H9 (cell line): ENCODE measurements at regions not wholly inside any gene's neighbourhood (a gene's known extent, or its start where the extent isn't known, plus 50 kb on each side); places are given as distances from the start of the nearest gene placed in this dataset.

ENCODE experiments used
- DNase-seq: peaks from one replicate; pipeline ENCODE4 v3.0.0-alpha.2; 2017
- H2AFZ ChIP-seq: one replicate; pipeline ENCODE4 v1.6.1; 2013; ENCODE audit warnings: mild to moderate bottlenecking, low read length, control low read depth, moderate library complexity
- H2AK5ac ChIP-seq: 2 replicates; pipeline ENCODE4 v1.6.1; 2013; ENCODE audit warnings: low read length, control low read depth, mixed read lengths; ENCODE audit not compliant: insufficient read length
- H2BK120ac ChIP-seq: one replicate; pipeline ENCODE4 v1.6.1; 2013; ENCODE audit warnings: low read depth, mild to moderate bottlenecking, low read length, control low read depth, inconsistent platforms; ENCODE audit not compliant: poor library complexity, severe bottlenecking
- H2BK12ac ChIP-seq: 2 replicates; pipeline ENCODE4 v1.6.1; 2013; ENCODE audit warnings: low read length, control low read depth, mixed read lengths, low read depth; ENCODE audit not compliant: insufficient read length
- H2BK15ac ChIP-seq: 2 replicates; pipeline ENCODE4 v1.6.1; 2013; ENCODE audit warnings: low read depth, low read length, control low read depth
- H2BK20ac ChIP-seq: one replicate; pipeline ENCODE4 v1.6.1; 2013; ENCODE audit warnings: low read depth, mild to moderate bottlenecking, low read length, control low read depth, inconsistent platforms; ENCODE audit not compliant: poor library complexity, severe bottlenecking
- H2BK5ac ChIP-seq: 2 replicates; pipeline ENCODE4 v1.6.1; 2013; ENCODE audit warnings: low read length, control low read depth, mixed read lengths; ENCODE audit not compliant: insufficient read length
- H3K14ac ChIP-seq: 2 replicates; pipeline ENCODE4 v1.6.1; 2013; ENCODE audit warnings: low read length, control low read depth; ENCODE audit not compliant: insufficient read depth
- H3K18ac ChIP-seq: 2 replicates; pipeline ENCODE4 v1.6.1; 2013; ENCODE audit warnings: low read depth, mild to moderate bottlenecking, mixed read lengths, low read length, control low read depth; ENCODE audit not compliant: insufficient read length
- H3K23ac ChIP-seq: 2 replicates; pipeline ENCODE4 v1.6.1; 2013; ENCODE audit warnings: low read length, control low read depth, mixed read lengths, low read depth; ENCODE audit not compliant: insufficient read length
- H3K23me2 ChIP-seq: 2 replicates; pipeline ENCODE4 v1.6.1; 2013; ENCODE audit warnings: low read depth, mild to moderate bottlenecking, mixed read lengths, low read length, control low read depth; ENCODE audit not compliant: insufficient read length, poor library complexity, severe bottlenecking
- H3K27ac ChIP-seq: 2 replicates; pipeline ENCODE4 v1.5.1; 2013; ENCODE audit warnings: low read length, control low read depth, mixed read lengths, low read depth; ENCODE audit not compliant: insufficient read length
- H3K27me3 ChIP-seq: 2 replicates; pipeline ENCODE4 v1.6.1; 2013; ENCODE audit warnings: low read length, control low read depth, inconsistent platforms; ENCODE audit not compliant: insufficient read depth
- H3K4ac ChIP-seq: 2 replicates; pipeline ENCODE4 v1.6.1; 2013; ENCODE audit warnings: low read depth, mild to moderate bottlenecking, control low read depth, inconsistent platforms, low read length, moderate library complexity
- H3K4me1 ChIP-seq: 2 replicates; pipeline ENCODE4 v1.6.1; 2013; ENCODE audit warnings: low read length, control low read depth, inconsistent platforms; ENCODE audit not compliant: insufficient read depth
- H3K4me2 ChIP-seq: 2 replicates; pipeline ENCODE4 v1.6.1; 2013; ENCODE audit warnings: low read length, control low read depth, mixed read lengths; ENCODE audit not compliant: insufficient read length, insufficient read depth
- H3K56ac ChIP-seq: 2 replicates; pipeline ENCODE4 v1.6.1; 2013; ENCODE audit warnings: low read depth, mild to moderate bottlenecking, mixed read lengths, low read length, control low read depth; ENCODE audit not compliant: insufficient read length
- H3K79me1 ChIP-seq: 2 replicates; pipeline ENCODE4 v1.6.1; 2013; ENCODE audit warnings: low read depth, mild to moderate bottlenecking, moderate library complexity, low read length, control low read depth, inconsistent platforms; ENCODE audit not compliant: insufficient read depth, poor library complexity, severe bottlenecking
- H3K79me2 ChIP-seq: 2 replicates; pipeline ENCODE4 v1.6.1; 2013; ENCODE audit warnings: low read length, control low read depth, inconsistent platforms; ENCODE audit not compliant: insufficient read depth
- H3K9ac ChIP-seq: 2 replicates; pipeline ENCODE4 v1.6.1; 2013; ENCODE audit warnings: low read length, control low read depth, mixed read lengths; ENCODE audit not compliant: insufficient read length; ENCODE audit errors: extremely low read depth
- H3K9me3 ChIP-seq: one replicate; pipeline ENCODE4 v1.6.1; 2013; ENCODE audit warnings: low read depth, low read length, inconsistent platforms; ENCODE audit not compliant: control insufficient read depth
- H3T11ph ChIP-seq: one replicate; pipeline ENCODE4 v1.6.1; 2013; ENCODE audit warnings: mild to moderate bottlenecking, low read length, control low read depth, inconsistent platforms
- H4K20me1 ChIP-seq: one replicate; pipeline ENCODE4 v1.6.1; 2013; ENCODE audit not compliant: control insufficient read depth, insufficient read length, insufficient read depth
- H4K5ac ChIP-seq: 2 replicates; pipeline ENCODE4 v1.6.1; 2013; ENCODE audit warnings: low read depth, mild to moderate bottlenecking, mixed read lengths, low read length, control low read depth; ENCODE audit not compliant: insufficient read length
- H4K8ac ChIP-seq: replicated peaks from 2 replicates; pipeline ENCODE4 v1.6.1; 2013; ENCODE audit warnings: low read length, control low read depth, mixed read lengths, low read depth; ENCODE audit not compliant: insufficient read length
- H4K91ac ChIP-seq: 2 replicates; pipeline ENCODE4 v1.6.1; 2013; ENCODE audit warnings: low read depth, mild to moderate bottlenecking, moderate library complexity, mixed read lengths, low read length, control low read depth; ENCODE audit not compliant: insufficient read length
- H3K27ac Mint-ChIP-seq, 3 experiments: 2 replicates in 2 of 3; 3 replicates in 1 of 3; pipeline ENCODE4 v1.8.0; 2020 to 2021; ENCODE audit warnings: mixed read lengths in 3 of 3, mild to moderate bottlenecking in 1 of 3, moderate library complexity in 1 of 3
- H3K27me3 Mint-ChIP-seq: 2 replicates; pipeline ENCODE4 v1.8.0; 2021; ENCODE audit warnings: low read depth, mild to moderate bottlenecking, moderate library complexity, mixed read lengths
- H3K36me3 Mint-ChIP-seq, 3 experiments: 2 replicates in 2 of 3; 3 replicates in 1 of 3; pipeline ENCODE4 v1.8.0; 2020 to 2021; ENCODE audit warnings: low read depth in 3 of 3, mixed read lengths in 3 of 3; ENCODE audit not compliant: insufficient read depth in 1 of 3
- H3K4me1 Mint-ChIP-seq, 2 experiments: 2 replicates each; pipeline ENCODE4 v1.8.0; 2020; ENCODE audit warnings: mixed read lengths in 2 of 2
- H3K4me3 Mint-ChIP-seq, 2 experiments: 2 replicates in 1 of 2; 3 replicates in 1 of 2; pipeline ENCODE4 v1.8.0; 2020 to 2021; ENCODE audit warnings: mild to moderate bottlenecking in 2 of 2, mixed read lengths in 2 of 2, moderate library complexity in 1 of 2
- H3K9me3 Mint-ChIP-seq, 2 experiments: 2 replicates in 1 of 2; 3 replicates in 1 of 2; pipeline ENCODE4 v1.8.0; 2020; ENCODE audit warnings: mild to moderate bottlenecking in 2 of 2, mixed read lengths in 2 of 2, moderate library complexity in 1 of 2
- WGBS: extraction: QIAGEN DNeasy Blood & Tissue Kit; methylation state at CpG from one replicate; pipeline ENCODE4 v1.1.7; 2013; ENCODE audit warnings: missing lambda C conversion rate, low lambda C conversion rate, mixed read lengths; ENCODE audit not compliant: insufficient read length; ENCODE audit errors: extremely low coverage; 5-methylcytosine and 5-hydroxymethylcytosine counted together
- TF ChIP-seq, protein P1 (sequence below): fragments of 200-600 bp; sonication (generic); conservative IDR thresholded peaks from 3 replicates; pipeline ENCODE4 v1.8.0; 2021; ENCODE audit warnings: antibody characterized with exemption, mild to moderate bottlenecking

DNA sequence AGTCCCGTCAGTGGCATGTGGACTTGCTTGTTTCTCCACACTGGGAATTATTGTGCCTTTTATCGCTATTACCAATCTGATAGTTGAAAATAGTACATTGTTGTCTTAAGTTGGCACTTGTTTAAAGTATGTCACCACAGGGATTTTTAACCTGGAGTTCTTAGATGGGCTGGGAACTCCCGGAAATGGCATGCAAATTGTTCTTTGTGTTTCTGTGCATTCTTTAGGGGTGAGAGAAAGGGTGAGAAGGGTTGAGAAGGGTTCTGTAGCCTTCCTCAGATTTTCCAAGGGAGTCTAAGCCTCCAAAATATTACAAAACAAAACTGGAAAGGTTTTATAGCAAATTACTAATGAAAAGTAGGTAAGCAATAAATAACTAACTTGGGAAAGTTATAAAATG is 176.9 kb downstream of the ZIC3 start:
- no peak overlapping the region for H3K27ac ChIP-seq
- H3K14ac ChIP-seq, result no peak overlapping the region
- no peak overlapping the region for H4K91ac ChIP-seq
- peak overlapping the region in 2 of 3 experiments; percentile 56 to 95; a peak in 3 of 7 replicates for H3K27ac Mint-ChIP-seq
- no peak overlapping the region for H3K56ac ChIP-seq
- no peak overlapping the region for H3K9ac ChIP-seq
- no peak overlapping the region for H3K4me2 ChIP-seq
- H3K36me3 Mint-ChIP-seq, result peaks cover 1 to 5% (median 4%) of the 10 kb centered on the region in 3 experiments; a peak in 3 of 7 replicates
- H3K27me3 ChIP-seq, result no peaks in the 10 kb centered on the region
- no peak overlapping the region for H2BK15ac ChIP-seq
- H3K23ac ChIP-seq, result no peak overlapping the region
- no CpG with 5 or more reads among the region's 3 CpGs for WGBS
- H3K9me3 ChIP-seq, result no peaks in the 10 kb centered on the region
- peaks cover 51 to 60% of the 10 kb centered on the region in 2 experiments for H3K4me1 Mint-ChIP-seq
- H3K9me3 Mint-ChIP-seq, result peaks cover 0 to 54% of the 10 kb centered on the region in 2 experiments; a peak in 2 of 5 replicates
- no peak overlapping the region for H2BK120ac ChIP-seq
- peaks cover 7% of the 10 kb centered on the region; the same call in 1 of the 2 replicates for H3K4me1 ChIP-seq
- TF ChIP-seq, protein P1, sequence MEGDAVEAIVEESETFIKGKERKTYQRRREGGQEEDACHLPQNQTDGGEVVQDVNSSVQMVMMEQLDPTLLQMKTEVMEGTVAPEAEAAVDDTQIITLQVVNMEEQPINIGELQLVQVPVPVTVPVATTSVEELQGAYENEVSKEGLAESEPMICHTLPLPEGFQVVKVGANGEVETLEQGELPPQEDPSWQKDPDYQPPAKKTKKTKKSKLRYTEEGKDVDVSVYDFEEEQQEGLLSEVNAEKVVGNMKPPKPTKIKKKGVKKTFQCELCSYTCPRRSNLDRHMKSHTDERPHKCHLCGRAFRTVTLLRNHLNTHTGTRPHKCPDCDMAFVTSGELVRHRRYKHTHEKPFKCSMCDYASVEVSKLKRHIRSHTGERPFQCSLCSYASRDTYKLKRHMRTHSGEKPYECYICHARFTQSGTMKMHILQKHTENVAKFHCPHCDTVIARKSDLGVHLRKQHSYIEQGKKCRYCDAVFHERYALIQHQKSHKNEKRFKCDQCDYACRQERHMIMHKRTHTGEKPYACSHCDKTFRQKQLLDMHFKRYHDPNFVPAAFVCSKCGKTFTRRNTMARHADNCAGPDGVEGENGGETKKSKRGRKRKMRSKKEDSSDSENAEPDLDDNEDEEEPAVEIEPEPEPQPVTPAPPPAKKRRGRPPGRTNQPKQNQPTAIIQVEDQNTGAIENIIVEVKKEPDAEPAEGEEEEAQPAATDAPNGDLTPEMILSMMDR, result no peak
- no peak for DNase-seq
- H4K5ac ChIP-seq, result no peak overlapping the region
- no peaks in the 10 kb centered on the region for H3K79me1 ChIP-seq
- H3T11ph ChIP-seq, result no peak overlapping the region
- H4K20me1 ChIP-seq, result no peaks in the 10 kb centered on the region
- H3K4me3 Mint-ChIP-seq, result no peak overlapping the region
- no peak overlapping the region for H2AFZ ChIP-seq
- H3K79me2 ChIP-seq, result no peaks in the 10 kb centered on the region
- no peaks in the 10 kb centered on the region for H3K23me2 ChIP-seq
- H3K4ac ChIP-seq, result no peak overlapping the region
- H2AK5ac ChIP-seq, result no peak overlapping the region
- H3K27me3 Mint-ChIP-seq, result no peaks in the 10 kb centered on the region
- no peak overlapping the region for H3K18ac ChIP-seq
- no peak overlapping the region for H4K8ac ChIP-seq
- no peak overlapping the region for H2BK12ac ChIP-seq
- H2BK5ac ChIP-seq, result no peak overlapping the region
- no peak overlapping the region for H2BK20ac ChIP-seq
